ENCODE measurements at regions not wholly inside any gene's neighbourhood (a gene's known extent, or its start where the extent isn't known, plus 50 kb on each side); places are given as distances from the start of the nearest gene placed in this dataset.

- POLR2A ChIA-PET, result no interaction called here
- DNase-seq (ENCODE audit: low read depth, low spot score), result no peak
- BruUV-seq (replicated peaks), result no TSS peak
- CTCF ChIA-PET, result no interaction called here
- H3K4me3 ChIP-seq (ENCODE audit: low read depth in 2 of 2, low read length in 2 of 2), result no peak overlapping the region
- TF ChIP-seq TCF7L2 (IDR thresholded peaks at IDR 0.05; ENCODE audit: low read depth, low read length), result no peak
- TF ChIP-seq, protein P1, sequence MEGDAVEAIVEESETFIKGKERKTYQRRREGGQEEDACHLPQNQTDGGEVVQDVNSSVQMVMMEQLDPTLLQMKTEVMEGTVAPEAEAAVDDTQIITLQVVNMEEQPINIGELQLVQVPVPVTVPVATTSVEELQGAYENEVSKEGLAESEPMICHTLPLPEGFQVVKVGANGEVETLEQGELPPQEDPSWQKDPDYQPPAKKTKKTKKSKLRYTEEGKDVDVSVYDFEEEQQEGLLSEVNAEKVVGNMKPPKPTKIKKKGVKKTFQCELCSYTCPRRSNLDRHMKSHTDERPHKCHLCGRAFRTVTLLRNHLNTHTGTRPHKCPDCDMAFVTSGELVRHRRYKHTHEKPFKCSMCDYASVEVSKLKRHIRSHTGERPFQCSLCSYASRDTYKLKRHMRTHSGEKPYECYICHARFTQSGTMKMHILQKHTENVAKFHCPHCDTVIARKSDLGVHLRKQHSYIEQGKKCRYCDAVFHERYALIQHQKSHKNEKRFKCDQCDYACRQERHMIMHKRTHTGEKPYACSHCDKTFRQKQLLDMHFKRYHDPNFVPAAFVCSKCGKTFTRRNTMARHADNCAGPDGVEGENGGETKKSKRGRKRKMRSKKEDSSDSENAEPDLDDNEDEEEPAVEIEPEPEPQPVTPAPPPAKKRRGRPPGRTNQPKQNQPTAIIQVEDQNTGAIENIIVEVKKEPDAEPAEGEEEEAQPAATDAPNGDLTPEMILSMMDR (IDR thresholded peaks at IDR 0.05), result no peak
- no peak for TF ChIP-seq SIN3A (IDR thresholded peaks at IDR 0.05; ENCODE audit: borderline replicate concordance, insufficient read depth, low read depth, low read length)
- no peak for TF ChIP-seq POLR2AphosphoS5 (IDR thresholded peaks at IDR 0.05; ENCODE audit: low read depth, low read length)
- TF ChIP-seq, protein P2, sequence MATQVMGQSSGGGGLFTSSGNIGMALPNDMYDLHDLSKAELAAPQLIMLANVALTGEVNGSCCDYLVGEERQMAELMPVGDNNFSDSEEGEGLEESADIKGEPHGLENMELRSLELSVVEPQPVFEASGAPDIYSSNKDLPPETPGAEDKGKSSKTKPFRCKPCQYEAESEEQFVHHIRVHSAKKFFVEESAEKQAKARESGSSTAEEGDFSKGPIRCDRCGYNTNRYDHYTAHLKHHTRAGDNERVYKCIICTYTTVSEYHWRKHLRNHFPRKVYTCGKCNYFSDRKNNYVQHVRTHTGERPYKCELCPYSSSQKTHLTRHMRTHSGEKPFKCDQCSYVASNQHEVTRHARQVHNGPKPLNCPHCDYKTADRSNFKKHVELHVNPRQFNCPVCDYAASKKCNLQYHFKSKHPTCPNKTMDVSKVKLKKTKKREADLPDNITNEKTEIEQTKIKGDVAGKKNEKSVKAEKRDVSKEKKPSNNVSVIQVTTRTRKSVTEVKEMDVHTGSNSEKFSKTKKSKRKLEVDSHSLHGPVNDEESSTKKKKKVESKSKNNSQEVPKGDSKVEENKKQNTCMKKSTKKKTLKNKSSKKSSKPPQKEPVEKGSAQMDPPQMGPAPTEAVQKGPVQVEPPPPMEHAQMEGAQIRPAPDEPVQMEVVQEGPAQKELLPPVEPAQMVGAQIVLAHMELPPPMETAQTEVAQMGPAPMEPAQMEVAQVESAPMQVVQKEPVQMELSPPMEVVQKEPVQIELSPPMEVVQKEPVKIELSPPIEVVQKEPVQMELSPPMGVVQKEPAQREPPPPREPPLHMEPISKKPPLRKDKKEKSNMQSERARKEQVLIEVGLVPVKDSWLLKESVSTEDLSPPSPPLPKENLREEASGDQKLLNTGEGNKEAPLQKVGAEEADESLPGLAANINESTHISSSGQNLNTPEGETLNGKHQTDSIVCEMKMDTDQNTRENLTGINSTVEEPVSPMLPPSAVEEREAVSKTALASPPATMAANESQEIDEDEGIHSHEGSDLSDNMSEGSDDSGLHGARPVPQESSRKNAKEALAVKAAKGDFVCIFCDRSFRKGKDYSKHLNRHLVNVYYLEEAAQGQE (IDR thresholded peaks at IDR 0.05; ENCODE audit: insufficient read depth in 1 of 2, low read depth in 2 of 2, low read length in 1 of 2), result no peak
- no peak for ATAC-seq
- H3K36me3 ChIP-seq (ENCODE audit: control insufficient read depth, insufficient read depth, low read length), result no peaks in the 10 kb centered on the region
- no peaks in the 10 kb centered on the region for H3K4me1 ChIP-seq (ENCODE audit: control insufficient read depth, insufficient read depth, low read length)
- intact Hi-C loops (cut with micrococcal nuclease; ENCODE audit: unreplicated experiment) (no loop called here), in situ Hi-C loops (cut with HindIII; ENCODE audit: low pct_unique_long_range_greater_than_20kb, low sequenced_read_pairs) (no loop called here)
- no peaks in the 10 kb centered on the region for H3K9me3 ChIP-seq (ENCODE audit: control insufficient read depth, insufficient read depth, low read depth, low read length)
- no peak overlapping the region for H3K27ac ChIP-seq (ENCODE audit: low read length)
- H3K27me3 ChIP-seq (ENCODE audit: control insufficient read depth, insufficient read depth, low read length), result no peaks in the 10 kb centered on the region
These were observed 62.5 kb downstream of the CHRM3 start for GRCh38 chr1:239448911-239449310.

GRCh38 chr1:239455743-239456142 is 69.4 kb downstream of the CHRM3 start:
- Histone ChIP-seq H3K4me1 (ENCODE audit: control insufficient read depth, insufficient read depth, low read length) (no peaks in the 10 kb centered on the region), H3K4me3 (ENCODE audit: low read depth in 2 of 2, low read length in 2 of 2) (no peak overlapping the region), H3K27me3 (ENCODE audit: control insufficient read depth, insufficient read depth, low read length) (no peaks in the 10 kb centered on the region), H3K27ac (ENCODE audit: low read length) (no peak overlapping the region), H3K36me3 (ENCODE audit: control insufficient read depth, insufficient read depth, low read length) (no peaks in the 10 kb centered on the region), H3K9me3 (ENCODE audit: control insufficient read depth, insufficient read depth, low read depth, low read length) (peaks cover 7% of the 10 kb centered on the region; the same call in 1 of the 2 replicates)
- in situ Hi-C loops (cut with HindIII; ENCODE audit: low pct_unique_long_range_greater_than_20kb, low sequenced_read_pairs), result no loop called here
- intact Hi-C loops (cut with micrococcal nuclease; ENCODE audit: unreplicated experiment), result no loop called here
- ATAC-seq (no peak), DNase-seq (ENCODE audit: low read depth, low spot score) (no peak)
- no TSS peak for BruUV-seq (replicated peaks)
- ChIA-PET POLR2A (no interaction called here), CTCF (no interaction called here)
- TF ChIP-seq, protein P2 (IDR thresholded peaks at IDR 0.05; ENCODE audit: insufficient read depth in 1 of 2, low read depth in 2 of 2, low read length in 1 of 2), result no peak
- TF ChIP-seq, protein P1 (IDR thresholded peaks at IDR 0.05), result no peak
- TF ChIP-seq SIN3A (IDR thresholded peaks at IDR 0.05; ENCODE audit: borderline replicate concordance, insufficient read depth, low read depth, low read length) (no peak), TCF7L2 (IDR thresholded peaks at IDR 0.05; ENCODE audit: low read depth, low read length) (no peak), POLR2AphosphoS5 (IDR thresholded peaks at IDR 0.05; ENCODE audit: low read depth, low read length) (no peak)
